GM18520 (cell line): ENCODE measurements at regions not wholly inside any gene's neighbourhood (a gene's known extent, or its start where the extent isn't known, plus 50 kb on each side); places are given as distances from the start of the nearest gene placed in this dataset.

Experiments
- ATAC-seq: cut with Tn5 transposase; IDR thresholded peaks from one replicate; pipeline ENCODE4 v1.9.1; 2021; ENCODE audit not compliant: unreplicated experiment

DNA sequence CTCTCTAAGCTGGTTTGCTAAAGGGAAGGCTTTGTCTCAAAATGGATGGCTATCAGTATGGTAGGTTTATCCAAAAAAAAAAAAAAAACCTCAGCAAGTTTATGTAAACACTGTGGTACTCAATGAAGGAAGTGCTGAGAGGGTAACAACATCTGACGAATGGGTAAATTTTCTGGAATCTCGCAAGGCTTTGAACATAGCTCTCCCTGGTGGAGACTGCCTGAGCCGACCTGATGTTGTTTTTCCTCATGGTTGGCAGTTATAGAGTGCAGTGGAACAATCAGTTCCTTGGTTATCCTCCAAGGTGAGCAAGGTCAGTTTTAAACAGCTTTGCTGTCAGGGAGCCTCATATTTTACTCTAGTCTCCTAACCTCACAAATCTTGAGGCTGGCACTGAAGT, 94.6 kb downstream of the ZPLD1 start:
- ATAC-seq, result no peak

DNA sequence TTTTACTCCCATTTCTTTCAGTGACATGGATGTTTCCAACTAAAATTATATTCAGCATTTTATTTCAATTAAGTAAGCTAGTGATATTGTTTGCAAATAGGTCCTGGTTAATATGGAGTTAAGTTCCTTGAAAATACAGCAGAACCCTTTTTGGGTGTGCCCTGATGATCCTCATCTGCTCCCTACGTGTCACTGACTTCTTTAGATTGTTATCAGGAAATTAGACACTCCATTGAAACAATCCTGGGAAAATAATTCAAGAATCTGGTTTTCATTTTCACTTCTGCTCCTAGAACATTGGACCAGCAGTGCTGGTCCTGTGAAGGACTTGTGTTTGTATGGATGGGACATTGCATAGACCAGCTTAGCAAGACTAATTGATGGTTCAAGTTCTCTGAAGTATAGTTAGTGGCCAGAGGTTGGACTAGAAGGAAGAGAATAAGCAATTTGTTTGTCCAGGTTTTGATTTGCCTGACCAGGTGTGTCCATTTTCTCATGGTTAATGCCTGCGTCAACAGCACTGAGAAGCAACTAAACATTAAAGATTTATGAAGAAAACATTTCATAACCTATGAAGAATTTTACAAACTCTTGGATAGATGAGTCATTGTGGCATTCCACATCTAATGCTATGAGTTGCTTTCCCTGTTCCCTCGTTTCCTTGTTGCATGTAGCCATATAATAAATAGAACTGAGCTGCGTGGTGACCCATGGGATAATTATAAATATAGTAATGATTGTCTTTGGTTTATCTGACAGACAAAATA, 95.8 kb downstream of the ZPLD1 start:
- no peak for ATAC-seq

DNA sequence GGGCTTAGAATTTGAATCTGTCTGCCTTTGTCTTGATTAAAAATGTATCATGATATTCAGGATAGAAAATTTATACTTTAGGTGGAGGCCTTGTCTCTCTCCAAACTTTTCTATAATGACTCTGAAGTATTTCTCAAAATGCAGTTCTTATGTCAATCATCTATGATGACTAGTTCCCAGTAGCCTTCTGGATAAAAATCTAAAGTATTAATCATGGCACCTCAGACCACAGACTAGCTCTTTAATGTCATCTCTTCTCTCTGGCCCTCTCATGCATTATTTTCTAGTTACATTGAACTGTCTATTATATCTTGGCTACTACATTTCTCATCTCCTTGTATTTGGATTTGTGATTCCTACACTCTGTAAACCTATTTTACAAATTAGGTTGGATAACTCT, 96.9 kb downstream of the ZPLD1 start:
- ATAC-seq, result no peak

DNA sequence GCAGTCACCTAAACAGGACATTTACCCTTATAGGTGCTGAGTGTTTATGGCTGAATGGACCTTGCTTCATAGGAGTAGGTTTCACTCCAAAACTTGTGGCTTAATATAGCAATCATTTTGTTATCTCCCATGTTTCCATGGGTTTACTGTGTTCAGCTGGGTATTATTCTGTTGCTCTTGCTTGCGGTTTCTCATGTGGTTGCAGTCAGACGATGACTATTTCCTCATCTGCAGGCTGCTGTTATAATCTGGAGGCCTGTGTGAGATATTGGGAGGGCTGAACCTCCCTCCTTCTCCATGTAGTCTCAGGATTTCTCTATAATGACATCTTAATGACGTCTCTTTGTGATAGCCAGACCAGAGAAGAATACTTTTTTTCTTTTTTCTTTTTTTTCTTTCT, 98.1 kb downstream of the ZPLD1 start:
- ATAC-seq, result no peak

DNA sequence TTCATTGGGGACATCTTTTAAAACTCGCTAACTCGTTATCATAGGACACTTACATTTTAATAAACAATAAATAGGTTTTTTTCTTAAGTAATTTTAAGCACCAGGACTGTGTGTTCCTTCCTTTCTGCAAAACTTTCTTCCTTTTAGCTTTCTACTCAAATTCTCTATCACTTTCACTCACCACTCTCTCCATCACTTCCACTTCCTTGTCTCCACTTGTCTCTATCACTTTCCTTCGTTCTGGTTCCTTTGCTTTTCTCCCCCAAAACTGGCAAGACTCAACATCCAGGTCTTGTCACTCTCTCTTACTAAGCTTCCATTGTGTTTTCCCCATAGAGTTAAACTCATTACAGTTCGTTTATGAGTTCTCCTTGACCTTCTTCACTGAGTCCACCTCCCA, 99.0 kb downstream of the ZPLD1 start:
- ATAC-seq, result no peak

DNA sequence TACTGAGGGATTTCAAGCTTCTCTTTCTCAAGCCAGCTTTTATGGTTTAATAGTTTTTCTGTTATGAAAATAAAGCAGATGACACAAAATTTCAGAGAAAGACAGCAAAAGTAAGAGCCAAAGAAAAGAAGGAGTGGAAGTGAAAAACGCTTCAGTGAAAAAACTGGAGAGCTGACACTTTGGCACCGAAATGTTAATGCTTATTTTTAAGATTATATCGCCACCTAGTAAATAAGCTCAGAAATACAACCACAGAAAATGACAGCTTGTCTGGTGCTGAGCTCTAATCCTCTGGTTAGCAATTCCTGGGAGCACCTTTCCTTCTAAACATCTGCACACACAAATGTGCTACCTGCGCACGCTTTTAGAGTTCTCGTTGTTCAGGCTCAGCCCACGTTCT, 101.6 kb downstream of the ZPLD1 start:
- peak; percentile 67 for ATAC-seq

DNA sequence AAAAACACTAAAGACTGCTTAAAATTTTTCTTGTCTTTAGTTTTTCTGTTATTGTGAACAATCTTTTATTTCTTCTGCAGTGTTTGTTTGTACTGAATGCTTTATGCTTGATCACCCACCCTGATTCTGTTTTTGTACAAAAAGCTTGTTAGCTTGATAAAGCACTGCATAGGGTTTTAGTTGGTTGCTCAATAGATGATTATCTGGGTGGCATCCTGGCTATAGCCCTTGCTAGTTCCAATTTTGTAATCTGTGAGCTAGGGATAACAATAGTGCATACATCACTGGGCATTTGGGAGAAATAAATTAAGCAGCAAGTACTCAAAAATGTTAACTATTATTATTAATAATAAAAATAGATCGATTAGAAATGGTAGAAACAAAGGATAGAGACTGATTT, 102.3 kb downstream of the ZPLD1 start:
- no peak for ATAC-seq

DNA sequence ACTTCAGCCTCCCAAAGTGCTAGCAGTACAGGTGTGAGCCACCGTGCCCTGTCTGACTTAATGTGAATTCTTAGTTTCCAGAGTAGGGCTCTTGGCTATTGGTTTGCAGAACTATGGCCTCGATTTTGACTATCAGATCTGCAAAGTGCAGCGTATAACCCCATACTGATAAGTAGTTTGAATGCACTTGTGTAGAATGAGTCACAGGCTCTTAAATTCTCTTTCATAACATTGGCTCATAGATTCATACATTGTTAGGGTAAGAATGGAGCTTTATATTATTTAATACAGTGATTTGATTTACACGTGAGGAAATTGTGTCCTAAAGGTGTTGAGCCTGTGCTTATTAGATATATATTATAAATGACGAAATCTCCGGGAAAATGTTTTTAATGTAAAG, 109.9 kb downstream of the ZPLD1 start:
- ATAC-seq, result no peak

DNA sequence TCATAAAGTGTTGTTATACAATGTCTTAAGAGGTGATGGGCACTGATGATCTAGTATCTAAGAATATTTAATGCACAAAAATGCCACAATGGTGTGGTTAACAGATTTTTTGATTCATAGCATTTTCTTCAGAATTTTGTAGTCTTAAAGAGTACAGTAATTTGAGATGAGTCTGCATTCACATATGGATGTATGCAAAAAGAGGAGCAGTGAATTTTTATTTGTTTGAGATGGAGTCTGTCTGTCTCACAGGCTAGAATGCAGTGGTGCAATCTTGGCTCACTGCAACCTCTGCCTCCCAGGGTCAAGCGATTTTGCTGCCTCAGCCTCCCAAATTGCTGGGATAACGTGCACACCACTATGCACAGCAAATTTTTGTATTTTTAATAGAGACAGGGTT, 110.5 kb downstream of the ZPLD1 start:
- ATAC-seq, result no peak

DNA sequence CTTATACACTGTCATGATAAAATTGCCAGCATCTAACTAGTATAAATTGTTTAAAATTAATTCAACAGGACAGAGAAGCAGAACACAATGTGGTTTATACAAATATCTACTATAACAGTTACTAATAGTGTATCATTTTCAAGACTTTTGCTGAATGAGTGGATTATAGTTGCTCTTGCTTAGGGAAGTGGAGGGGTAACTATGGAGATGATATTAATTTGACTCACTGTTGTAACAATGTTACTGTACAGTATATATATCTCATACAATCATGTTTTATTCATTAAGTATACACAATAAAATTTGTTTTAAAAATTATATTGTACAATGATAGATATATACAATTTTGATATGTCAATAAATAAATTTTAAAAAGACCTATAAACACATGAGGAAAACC, 119.1 kb downstream of the ZPLD1 start:
- no peak for ATAC-seq

DNA sequence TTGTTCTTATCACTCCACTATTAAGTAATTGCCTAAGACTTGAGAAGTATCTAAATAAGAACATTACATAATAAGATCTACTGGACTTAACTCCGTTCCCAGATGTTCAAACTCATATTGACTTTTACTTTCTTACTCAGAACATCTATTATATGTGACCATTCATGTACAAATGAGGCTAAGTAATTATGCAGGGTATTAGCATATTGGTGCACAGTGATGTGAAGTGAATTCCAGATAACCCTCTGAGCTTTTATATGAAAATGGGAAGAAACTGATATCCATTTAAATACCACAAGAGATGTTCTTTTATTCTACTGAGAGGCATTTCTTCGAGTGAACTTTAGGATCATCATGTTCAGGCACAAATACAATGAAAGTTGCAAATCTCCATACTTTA, 135.7 kb downstream of the ZPLD1 start:
- no peak for ATAC-seq

DNA sequence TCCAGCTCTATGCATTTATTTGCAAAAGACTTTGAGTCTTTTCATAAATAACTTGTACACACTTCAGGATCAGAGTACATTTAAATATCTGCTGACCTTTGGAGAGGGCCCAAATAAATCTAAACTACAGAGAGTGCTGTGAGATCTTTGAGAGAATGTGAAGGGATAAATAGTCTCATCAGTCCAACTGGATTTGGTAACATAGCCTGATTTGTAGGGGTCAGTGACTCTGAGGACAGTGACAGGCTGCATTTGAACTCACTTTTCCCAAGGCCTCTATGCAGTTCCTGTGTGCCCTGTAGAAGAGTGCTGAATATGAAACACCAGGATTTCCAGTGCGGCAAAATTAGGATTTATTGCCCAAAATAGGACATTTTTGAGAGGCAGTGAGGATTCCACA, 136.2 kb downstream of the ZPLD1 start:
- no peak for ATAC-seq

DNA sequence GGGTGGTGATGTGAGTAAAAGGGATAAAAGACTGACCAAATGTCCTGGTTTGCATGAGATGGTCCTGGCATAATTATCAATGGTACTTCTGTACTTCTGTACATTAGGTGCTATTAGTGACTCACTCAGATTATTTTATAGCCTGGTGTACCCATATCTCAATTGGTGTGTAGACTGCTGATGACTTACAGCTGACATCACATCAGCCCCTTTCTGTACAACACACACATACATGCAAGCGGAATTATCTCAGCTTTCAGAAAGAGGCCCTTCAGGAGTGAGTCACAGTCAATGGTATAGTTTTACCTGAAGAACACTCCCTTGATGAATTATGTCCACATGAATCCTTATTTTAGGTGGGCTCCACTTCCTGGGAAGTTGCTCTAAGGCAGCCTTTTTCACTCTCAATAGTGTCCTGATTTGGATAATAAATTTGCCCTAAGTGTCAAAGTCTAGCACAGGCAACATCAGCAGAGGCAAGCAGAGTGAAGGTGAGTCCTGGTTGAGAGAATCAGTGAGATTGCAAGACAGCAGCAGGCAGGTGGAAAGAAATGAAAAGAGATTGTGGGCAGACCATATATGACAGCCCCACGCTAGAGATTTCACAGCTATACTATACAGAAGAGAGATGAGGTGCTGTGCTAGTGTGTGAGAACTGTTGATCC, 137.0 kb downstream of the ZPLD1 start:
- ATAC-seq, result no peak

DNA sequence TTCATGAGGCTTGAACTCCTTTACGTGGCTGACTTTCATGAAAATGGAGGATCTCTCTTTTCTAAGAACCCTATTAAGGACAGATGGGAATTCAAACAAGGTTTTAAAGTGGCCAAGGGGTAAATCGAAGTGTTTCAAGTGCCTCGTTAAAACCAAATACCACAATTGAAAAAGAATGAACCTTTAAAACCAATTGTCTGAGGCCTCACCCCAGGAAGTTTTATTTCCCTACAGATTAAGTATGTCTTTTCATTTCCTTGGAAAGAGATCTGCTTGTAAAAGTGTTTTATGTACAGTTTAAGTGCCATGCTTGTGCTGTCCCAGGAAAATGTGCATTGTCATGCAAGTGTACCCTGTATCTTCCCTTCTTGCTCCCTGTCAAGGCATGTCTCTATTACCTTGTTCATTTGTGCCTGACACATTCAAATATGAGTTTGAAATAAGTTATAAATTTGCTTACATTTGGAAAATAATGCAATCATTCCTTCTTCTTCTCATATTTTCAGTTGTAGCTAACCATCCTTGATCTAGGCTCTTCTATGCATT, 138.7 kb downstream of the ZPLD1 start:
- no peak for ATAC-seq

DNA sequence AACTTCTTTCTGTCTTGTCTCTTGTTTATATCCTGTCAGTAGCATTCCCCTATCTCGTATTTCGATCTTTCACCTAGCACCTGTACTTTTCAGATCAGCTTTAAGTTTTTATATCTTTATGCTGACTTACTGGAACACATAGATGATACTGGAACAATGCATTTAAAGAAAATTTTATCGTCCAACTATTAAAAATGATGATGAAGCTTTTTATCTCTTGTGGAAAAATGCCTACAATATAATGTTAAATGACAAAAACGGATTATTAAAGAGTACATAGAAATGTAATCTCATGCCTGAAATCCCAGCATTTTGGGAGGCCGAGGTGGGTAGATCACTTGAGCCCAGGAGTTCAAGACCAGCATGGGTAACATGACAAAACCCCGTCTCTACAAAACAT, 139.5 kb downstream of the ZPLD1 start:
- ATAC-seq, result no peak

DNA sequence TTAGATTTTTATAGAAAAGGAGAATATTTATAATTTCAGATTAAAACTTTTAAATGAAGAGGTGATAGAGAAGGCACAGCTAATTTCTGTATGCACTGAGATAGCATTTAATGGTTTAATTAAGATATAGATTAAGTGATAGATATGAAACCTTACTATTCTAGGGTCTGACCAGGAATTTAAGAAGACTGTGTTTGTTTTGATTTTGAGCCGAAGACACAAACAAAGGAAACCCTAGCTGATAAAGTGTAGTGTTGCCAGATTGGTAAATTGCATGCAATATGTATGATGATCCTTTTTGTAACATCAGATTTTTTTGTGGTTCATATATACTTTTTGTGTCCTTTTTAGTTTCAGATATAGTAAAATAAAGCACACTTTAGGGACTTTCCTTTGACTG, 141.8 kb downstream of the ZPLD1 start:
- ATAC-seq, result no peak

DNA sequence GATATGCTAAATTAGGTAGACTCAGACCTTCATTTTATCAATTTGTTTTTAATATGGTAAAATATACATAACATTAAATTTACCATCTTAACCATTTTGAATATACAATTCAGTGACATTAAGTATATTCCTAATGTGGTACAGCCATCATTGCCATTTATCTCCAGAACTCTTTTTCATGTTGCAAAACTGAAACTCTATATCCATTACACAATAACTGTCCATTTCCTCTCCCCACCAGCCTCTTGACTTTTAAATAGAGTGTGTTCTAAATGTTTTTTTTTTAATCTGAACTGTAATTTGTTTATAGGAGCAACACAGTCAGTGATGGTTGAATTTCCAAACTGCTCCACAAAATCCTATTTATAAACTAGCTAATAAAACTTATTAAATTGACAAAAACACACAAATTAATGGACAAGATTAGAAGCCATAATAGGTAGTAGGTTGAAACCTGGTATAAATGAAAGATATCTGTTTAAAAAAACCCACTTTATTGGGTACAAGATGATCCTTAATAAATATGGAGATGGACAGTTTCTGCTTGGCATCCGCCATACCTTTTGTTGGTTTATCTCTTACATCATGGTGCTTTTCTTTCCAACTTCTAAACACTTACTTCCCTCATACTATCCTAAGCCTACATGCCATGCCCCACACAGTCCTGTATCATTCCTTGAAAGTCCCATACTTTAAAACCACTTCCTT, 142.4 kb downstream of the ZPLD1 start:
- ATAC-seq, result no peak

DNA sequence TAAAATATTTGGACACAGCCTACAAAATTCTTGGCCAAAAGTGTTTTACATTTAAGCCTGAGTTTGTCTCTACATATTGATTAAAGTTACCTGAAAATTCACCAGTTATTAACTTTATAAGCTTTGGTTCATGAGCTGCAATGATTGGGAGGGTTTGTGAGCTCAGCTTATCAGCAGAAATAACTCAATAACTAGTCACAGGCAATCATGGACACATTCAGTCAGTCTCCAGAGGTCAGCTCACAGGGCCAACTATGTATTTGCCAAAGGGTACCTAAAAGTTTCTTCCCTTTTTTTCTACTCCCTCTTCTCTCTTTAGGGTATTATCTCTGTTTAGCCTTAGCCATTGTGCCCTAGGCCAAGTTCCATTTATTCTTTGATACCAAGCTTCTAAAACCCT, 145.9 kb downstream of the ZPLD1 start:
- ATAC-seq, result no peak

DNA sequence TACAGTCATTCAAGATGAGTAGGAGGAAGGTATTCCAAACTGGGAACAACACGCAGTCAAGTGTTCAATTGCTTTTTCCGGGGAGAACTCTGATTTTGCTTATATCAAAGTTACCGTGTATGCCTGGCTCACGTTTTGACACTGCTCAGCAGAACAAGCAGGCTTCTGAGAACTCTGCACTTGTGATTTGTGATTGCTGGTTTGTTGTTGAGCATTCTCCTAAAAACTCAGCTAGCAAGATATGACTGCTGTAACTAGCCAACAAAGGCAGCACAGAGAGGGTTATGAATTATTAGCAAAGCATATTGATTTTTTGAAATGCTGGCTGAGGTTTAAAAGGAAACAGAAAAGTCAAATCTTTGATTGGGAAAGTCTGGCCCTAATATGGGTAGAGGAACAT, 151.7 kb downstream of the ZPLD1 start:
- no peak for ATAC-seq

DNA sequence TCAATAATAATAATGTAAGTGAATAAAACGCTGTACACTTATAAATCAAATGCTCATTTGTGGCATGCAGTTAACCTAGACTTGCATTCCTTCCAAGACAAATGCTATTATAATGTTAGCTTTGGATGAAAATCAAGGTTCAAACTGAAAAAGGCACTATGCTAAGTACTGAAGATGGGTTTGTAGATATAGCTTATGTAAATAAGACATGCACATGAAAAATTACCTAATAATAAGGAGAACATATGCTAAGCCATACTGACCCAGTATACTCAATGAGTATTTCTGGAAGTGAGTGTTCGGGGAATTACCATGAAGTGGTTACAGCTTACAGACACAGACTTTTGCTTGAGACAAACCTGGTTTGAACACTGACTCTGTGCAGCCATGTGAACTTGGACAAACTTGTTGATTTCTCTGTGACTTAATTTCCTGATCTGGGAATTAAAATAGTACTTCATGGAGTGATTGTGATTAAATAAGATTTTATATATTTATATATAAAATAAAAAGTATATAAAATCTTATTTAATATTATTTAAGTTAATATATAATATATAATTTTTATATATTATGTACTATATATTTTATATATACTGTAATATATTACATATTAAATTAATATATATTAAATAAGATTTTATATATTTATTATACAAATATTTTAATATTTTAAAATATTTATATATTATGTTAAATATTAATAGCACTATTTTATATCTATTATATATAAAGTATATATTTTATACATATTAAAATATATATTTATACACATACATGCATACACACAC, 159.2 kb downstream of the ZPLD1 start:
- ATAC-seq, result peak; percentile 65

DNA sequence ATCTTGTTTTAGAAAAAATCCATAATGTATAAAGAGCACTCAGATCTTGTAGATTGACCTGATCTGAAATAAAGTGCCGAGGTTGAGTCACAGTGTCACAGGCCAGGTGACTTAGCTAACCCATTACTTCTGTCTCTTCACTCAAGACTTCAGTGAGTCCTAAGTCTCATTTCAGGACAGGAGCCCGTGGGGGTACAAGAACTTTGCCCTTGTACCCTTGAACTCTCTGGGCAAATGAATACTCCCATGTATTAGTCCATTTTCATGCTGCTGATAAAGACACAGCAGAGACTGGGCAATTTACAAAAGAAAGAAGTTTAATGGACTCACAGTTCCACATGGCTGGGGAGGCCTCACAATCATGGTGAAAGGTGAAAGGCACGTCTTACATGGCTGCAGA, 160.2 kb downstream of the ZPLD1 start:
- ATAC-seq, result no peak
